Fibroblast of lung (primary cell): ENCODE measurements at regions not wholly inside any gene's neighbourhood (a gene's known extent, or its start where the extent isn't known, plus 50 kb on each side); places are given as distances from the start of the nearest gene placed in this dataset.

Source experiments
- DNase-seq, 2 donors: peaks; one replicate each; pipeline versions ENCODE4 v3.0.0 to v3.0.0-alpha.2; 2010; ENCODE audit warnings: low read depth in 2 of 2
- H2AFZ ChIP-seq: 2 replicates; pipeline ENCODE4 v1.5.1; 2012; ENCODE audit warnings: low read length, control low read depth, inconsistent platforms
- H3K27ac ChIP-seq: 2 replicates; pipeline ENCODE4 v1.5.1; 2011; ENCODE audit warnings: low read length, control low read depth; ENCODE audit not compliant: insufficient read depth
- H3K27me3 ChIP-seq: 2 replicates; pipeline ENCODE4 v1.5.1; 2011; ENCODE audit warnings: mild to moderate bottlenecking, low read length; ENCODE audit not compliant: control insufficient read depth, insufficient read depth
- H3K36me3 ChIP-seq: 2 replicates; pipeline ENCODE4 v1.5.1; 2011; ENCODE audit warnings: low read length; ENCODE audit not compliant: control insufficient read depth, insufficient read depth
- H3K4me1 ChIP-seq: 2 replicates; pipeline ENCODE4 v1.5.1; 2011; ENCODE audit warnings: low read length; ENCODE audit not compliant: control insufficient read depth, insufficient read depth; ENCODE audit errors: extremely low read depth
- H3K4me2 ChIP-seq: 2 replicates; pipeline ENCODE4 v1.5.1; 2011; ENCODE audit warnings: low read length, control low read depth; ENCODE audit not compliant: insufficient read depth; ENCODE audit errors: extremely low read depth
- H3K4me3 ChIP-seq, 4 experiments: fragments of 200-600 bp in 1 of 4; sonication (generic) in 1 of 4; replicated peaks in 1 of 4; 2 replicates each; pipeline ENCODE4 v1.5.1; 2011 to 2016; ENCODE audit warnings: low read length in 4 of 4, low read depth in 3 of 4, mild to moderate bottlenecking in 3 of 4, control low read depth in 2 of 4, inconsistent platforms in 1 of 4, mixed read lengths in 1 of 4; ENCODE audit not compliant: insufficient read depth in 1 of 4; ENCODE audit errors: control extremely low read depth in 1 of 4
- H3K79me2 ChIP-seq: 2 replicates; pipeline ENCODE4 v1.5.1; 2012; ENCODE audit warnings: mild to moderate bottlenecking, low read length, inconsistent platforms; ENCODE audit not compliant: control insufficient read depth, insufficient read depth
- H3K9ac ChIP-seq: 2 replicates; pipeline ENCODE4 v1.5.1; 2011; ENCODE audit warnings: mild to moderate bottlenecking, low read length, control low read depth; ENCODE audit not compliant: insufficient read depth
- H3K9me3 ChIP-seq: 2 replicates; pipeline ENCODE4 v1.5.1; 2012; ENCODE audit warnings: low read depth, low read length; ENCODE audit not compliant: control insufficient read depth, insufficient read depth
- H4K20me1 ChIP-seq: 2 replicates; pipeline ENCODE4 v1.5.1; 2011; ENCODE audit warnings: low read length; ENCODE audit not compliant: control insufficient read depth, insufficient read depth; ENCODE audit errors: extremely low read depth
- EZH2 ChIP-seq: IDR thresholded peaks from 2 replicates; pipeline ENCODE4 v1.5.1; 2012; ENCODE audit warnings: low read length, control low read depth, mild to moderate bottlenecking; ENCODE audit errors: missing control alignments
- TF ChIP-seq, protein P1 (sequence below), 2 donors: IDR thresholded peaks in 1 of 2; conservative IDR thresholded peaks in 1 of 2; 1 replicate in 1 of 2; 2 replicates in 1 of 2; pipeline ENCODE4 v1.5.1; 2011 to 2012; ENCODE audit warnings: low read length in 2 of 2, control low read depth in 1 of 2, inconsistent platforms in 1 of 2, low read depth in 1 of 2, mild to moderate bottlenecking in 1 of 2

DNA sequence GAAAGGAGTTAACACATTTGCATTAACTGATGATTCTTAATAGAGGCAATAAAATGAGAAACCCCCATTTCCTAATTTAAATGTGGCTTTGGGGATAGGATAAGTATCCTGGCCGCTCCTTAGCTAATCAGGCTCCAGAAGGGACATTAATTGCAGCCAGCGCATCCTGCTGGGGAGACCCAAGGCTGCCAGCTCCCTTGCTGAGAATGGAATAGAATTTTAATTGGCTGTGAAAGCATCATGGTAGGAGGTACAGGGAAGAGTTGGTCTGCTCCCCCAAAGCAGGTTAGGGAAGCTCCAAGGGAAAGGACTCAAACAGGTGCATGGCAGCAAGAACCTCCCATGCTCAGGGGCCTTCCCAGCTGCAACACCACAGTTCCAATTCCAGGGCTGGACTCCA, 71.4 kb downstream of the MARCHF4 start:
- no peaks in the 10 kb centered on the region for H3K79me2 ChIP-seq
- H3K27ac ChIP-seq: no peak overlapping the region
- TF ChIP-seq, protein P1, sequence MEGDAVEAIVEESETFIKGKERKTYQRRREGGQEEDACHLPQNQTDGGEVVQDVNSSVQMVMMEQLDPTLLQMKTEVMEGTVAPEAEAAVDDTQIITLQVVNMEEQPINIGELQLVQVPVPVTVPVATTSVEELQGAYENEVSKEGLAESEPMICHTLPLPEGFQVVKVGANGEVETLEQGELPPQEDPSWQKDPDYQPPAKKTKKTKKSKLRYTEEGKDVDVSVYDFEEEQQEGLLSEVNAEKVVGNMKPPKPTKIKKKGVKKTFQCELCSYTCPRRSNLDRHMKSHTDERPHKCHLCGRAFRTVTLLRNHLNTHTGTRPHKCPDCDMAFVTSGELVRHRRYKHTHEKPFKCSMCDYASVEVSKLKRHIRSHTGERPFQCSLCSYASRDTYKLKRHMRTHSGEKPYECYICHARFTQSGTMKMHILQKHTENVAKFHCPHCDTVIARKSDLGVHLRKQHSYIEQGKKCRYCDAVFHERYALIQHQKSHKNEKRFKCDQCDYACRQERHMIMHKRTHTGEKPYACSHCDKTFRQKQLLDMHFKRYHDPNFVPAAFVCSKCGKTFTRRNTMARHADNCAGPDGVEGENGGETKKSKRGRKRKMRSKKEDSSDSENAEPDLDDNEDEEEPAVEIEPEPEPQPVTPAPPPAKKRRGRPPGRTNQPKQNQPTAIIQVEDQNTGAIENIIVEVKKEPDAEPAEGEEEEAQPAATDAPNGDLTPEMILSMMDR (conservative IDR thresholded peaks at IDR 0.05 in 1 of 2, IDR thresholded peaks at IDR 0.05 in 1 of 2; ENCODE audit: low read depth in 1 of 2, low read length in 2 of 2): no peak
- TF ChIP-seq EZH2: no peak
- H3K4me2 ChIP-seq: no peak overlapping the region
- H3K4me1 ChIP-seq: peaks cover 11% of the 10 kb centered on the region
- H3K27me3 ChIP-seq: no peaks in the 10 kb centered on the region
- H3K4me3 ChIP-seq: no peak overlapping the region
- H2AFZ ChIP-seq: no peak overlapping the region
- DNase-seq: no peak
- H3K9me3 ChIP-seq: no peaks in the 10 kb centered on the region
- no peaks in the 10 kb centered on the region for H3K36me3 ChIP-seq
- H3K9ac ChIP-seq: no peak overlapping the region
- no peaks in the 10 kb centered on the region for H4K20me1 ChIP-seq

DNA sequence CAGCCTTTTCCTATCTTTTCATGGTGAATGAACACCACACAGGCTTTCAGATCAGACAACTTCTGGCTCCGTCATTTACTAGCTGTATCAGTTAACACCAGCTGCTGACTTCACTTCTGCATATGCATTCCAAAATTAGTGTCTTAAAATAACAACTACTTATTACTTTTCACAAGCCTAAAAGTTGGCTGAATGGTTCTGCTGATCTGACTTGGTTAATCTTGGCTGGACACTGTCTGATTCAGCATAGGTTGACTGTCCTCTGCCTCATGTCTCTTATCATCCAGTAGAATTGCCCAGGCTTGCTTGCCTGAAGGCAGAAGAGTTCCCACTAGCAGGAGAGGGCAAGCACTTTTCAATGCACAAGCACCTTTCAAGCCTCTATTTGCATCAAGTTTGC, 72.7 kb downstream of the MARCHF4 start:
- no peak for TF ChIP-seq EZH2
- TF ChIP-seq, protein P1 (conservative IDR thresholded peaks at IDR 0.05 in 1 of 2, IDR thresholded peaks at IDR 0.05 in 1 of 2; ENCODE audit: low read depth in 1 of 2, low read length in 2 of 2): no peak
- Histone ChIP-seq H3K9ac (no peak overlapping the region), H3K27me3 (no peaks in the 10 kb centered on the region), H3K9me3 (no peaks in the 10 kb centered on the region), H3K4me3 (no peak overlapping the region), H3K79me2 (no peaks in the 10 kb centered on the region), H3K4me1 (peaks cover 11% of the 10 kb centered on the region), H3K4me2 (no peak overlapping the region), H3K36me3 (no peaks in the 10 kb centered on the region), H4K20me1 (no peaks in the 10 kb centered on the region), H3K27ac (peak overlapping the region; percentile 14), H2AFZ (no peak overlapping the region)
- DNase-seq: peak in 1 of 2 donors; percentile 80

DNA sequence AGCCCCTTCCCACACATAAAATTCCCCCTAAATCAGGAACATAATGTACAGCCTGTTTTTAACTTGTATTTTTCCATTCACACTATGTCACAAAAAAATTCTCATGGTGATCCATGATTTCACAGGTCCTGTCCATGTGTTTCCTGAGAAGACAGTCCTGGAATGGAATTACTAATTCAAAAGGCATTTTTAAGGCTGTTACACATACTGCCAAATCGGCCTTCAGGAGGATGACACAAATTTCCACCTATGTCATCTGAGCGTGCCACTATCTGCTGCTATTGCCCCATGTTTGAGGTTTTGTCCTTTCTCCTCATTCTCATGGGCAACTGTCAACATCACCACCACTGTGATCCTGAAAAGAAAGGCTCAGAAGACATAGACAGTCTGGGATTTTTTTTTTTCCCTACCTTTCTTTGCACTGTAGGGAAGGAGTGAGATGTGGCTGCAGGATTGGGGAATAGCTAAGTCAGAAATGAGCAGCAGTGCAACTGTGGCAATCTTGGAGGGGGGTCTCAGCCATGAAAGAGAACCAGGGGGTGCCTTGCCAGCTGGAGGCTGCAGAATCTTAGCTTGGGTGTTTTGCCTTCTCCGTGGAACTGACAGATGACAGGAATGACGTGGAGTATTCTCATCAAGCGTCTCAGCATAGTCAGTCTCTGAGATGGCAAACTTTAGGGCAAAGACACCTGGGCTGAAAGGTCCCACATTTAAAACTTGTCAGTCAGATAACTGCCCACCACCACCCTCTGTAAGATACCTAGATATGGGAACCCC, 73.4 kb downstream of the MARCHF4 start:
- TF ChIP-seq, protein P1 (conservative IDR thresholded peaks at IDR 0.05 in 1 of 2, IDR thresholded peaks at IDR 0.05 in 1 of 2; ENCODE audit: low read depth in 1 of 2, low read length in 2 of 2): no peak
- no peak for TF ChIP-seq EZH2
- Histone ChIP-seq H3K36me3 (no peaks in the 10 kb centered on the region), H2AFZ (no peak overlapping the region), H3K9ac (no peak overlapping the region), H3K79me2 (no peaks in the 10 kb centered on the region), H3K27ac (peak overlapping the region; percentile 34), H3K4me3 (no peak overlapping the region), H3K4me1 (peaks cover 11% of the 10 kb centered on the region), H3K9me3 (no peaks in the 10 kb centered on the region), H4K20me1 (no peaks in the 10 kb centered on the region), H3K27me3 (no peaks in the 10 kb centered on the region), H3K4me2 (no peak overlapping the region)
- DNase-seq: peak in 1 of 2 donors; percentile 90
